Trophoblast cell (in vitro differentiated cells and primary cell): ENCODE measurements at regions not wholly inside any gene's neighbourhood (a gene's known extent, or its start where the extent isn't known, plus 50 kb on each side); places are given as distances from the start of the nearest gene placed in this dataset.
"Not testable (repeated sequence)": the region's sequence is repeated elsewhere in the genome, so short reads cannot be mapped to it uniquely, and the experiment has no call there.

Source experiments
- DNase-seq, 2 donors: peaks; one replicate each; pipeline ENCODE4 v3.0.0-alpha.2; 2016
- H2AFZ ChIP-seq: 2 replicates; pipeline ENCODE4 v1.6.1; 2013; ENCODE audit warnings: low read length, moderate library complexity, mild to moderate bottlenecking; ENCODE audit not compliant: insufficient read depth, poor library complexity
- H2AK5ac ChIP-seq: 2 replicates; pipeline ENCODE4 v1.6.1; 2013; ENCODE audit warnings: mild to moderate bottlenecking, low read length
- H2BK120ac ChIP-seq: 2 replicates; pipeline ENCODE4 v1.6.1; 2013; ENCODE audit warnings: low read length, mild to moderate bottlenecking, moderate library complexity; ENCODE audit not compliant: insufficient read depth, poor library complexity
- H2BK12ac ChIP-seq: 2 replicates; pipeline ENCODE4 v1.6.1; 2013; ENCODE audit warnings: mild to moderate bottlenecking, low read length, moderate library complexity
- H2BK5ac ChIP-seq: 2 replicates; pipeline ENCODE4 v1.6.1; 2013; ENCODE audit warnings: low read length, low read depth, moderate library complexity, mild to moderate bottlenecking; ENCODE audit not compliant: poor library complexity
- H3K14ac ChIP-seq: 2 replicates; pipeline ENCODE4 v1.6.1; 2013; ENCODE audit warnings: mild to moderate bottlenecking, low read length
- H3K18ac ChIP-seq: 2 replicates; pipeline ENCODE4 v1.6.1; 2013; ENCODE audit warnings: mild to moderate bottlenecking, low read length
- H3K23ac ChIP-seq: 2 replicates; pipeline ENCODE4 v1.6.1; 2013; ENCODE audit warnings: low read length
- H3K27ac ChIP-seq: 2 replicates; pipeline ENCODE4 v1.5.1; 2013; ENCODE audit warnings: low read depth, mild to moderate bottlenecking, inconsistent platforms, low read length, moderate library complexity
- H3K27me3 ChIP-seq: 2 replicates; pipeline ENCODE4 v1.6.1; 2013; ENCODE audit warnings: inconsistent platforms, mild to moderate bottlenecking, low read length, moderate library complexity; ENCODE audit not compliant: insufficient read depth
- H3K36me3 ChIP-seq, 2 experiments: 1 replicate in 1 of 2; 2 replicates in 1 of 2; pipeline ENCODE4 v1.6.1; 2013; ENCODE audit warnings: low read length in 2 of 2, mild to moderate bottlenecking in 2 of 2, moderate library complexity in 1 of 2; ENCODE audit not compliant: insufficient read depth in 2 of 2, control insufficient read depth in 1 of 2
- H3K4ac ChIP-seq: 2 replicates; pipeline ENCODE4 v1.6.1; 2013; ENCODE audit warnings: low read depth, mild to moderate bottlenecking, low read length, moderate library complexity
- H3K4me1 ChIP-seq, 2 experiments: 1 replicate in 1 of 2; 2 replicates in 1 of 2; pipeline ENCODE4 v1.6.1; 2013; ENCODE audit warnings: low read length in 2 of 2, mild to moderate bottlenecking in 2 of 2, moderate library complexity in 1 of 2; ENCODE audit not compliant: insufficient read depth in 2 of 2, control insufficient read depth in 1 of 2
- H3K4me2 ChIP-seq: 2 replicates; pipeline ENCODE4 v1.6.1; 2013; ENCODE audit warnings: inconsistent platforms, mild to moderate bottlenecking, low read length, moderate library complexity
- H3K4me3 ChIP-seq: 2 replicates; pipeline ENCODE4 v1.5.1; 2013; ENCODE audit warnings: mild to moderate bottlenecking, low read depth, low read length, inconsistent platforms
- H3K79me1 ChIP-seq: one replicate; pipeline ENCODE4 v1.6.1; 2013; ENCODE audit warnings: low read length
- H3K79me2 ChIP-seq: 2 replicates; pipeline ENCODE4 v1.6.1; 2013; ENCODE audit warnings: low read length, mild to moderate bottlenecking; ENCODE audit not compliant: control insufficient read depth, insufficient read depth, poor library complexity
- H3K9ac ChIP-seq: 2 replicates; pipeline ENCODE4 v1.6.1; 2013; ENCODE audit warnings: mild to moderate bottlenecking, low read length
- H3K9me3 ChIP-seq: 2 replicates; pipeline ENCODE4 v1.6.1; 2013; ENCODE audit warnings: low read depth, mild to moderate bottlenecking, control low read depth, inconsistent platforms, low read length; ENCODE audit not compliant: insufficient read depth
- H4K12ac ChIP-seq: 2 replicates; pipeline ENCODE4 v1.6.1; 2013; ENCODE audit warnings: low read depth, mild to moderate bottlenecking, low read length, moderate library complexity
- H4K8ac ChIP-seq: 2 replicates; pipeline ENCODE4 v1.6.1; 2013; ENCODE audit warnings: low read depth, mild to moderate bottlenecking, low read length, moderate library complexity
- H4K91ac ChIP-seq: one replicate; pipeline ENCODE4 v1.6.1; 2013; ENCODE audit warnings: low read depth, mild to moderate bottlenecking, low read length, moderate library complexity
- WGBS: extraction: QIAGEN DNeasy Blood & Tissue Kit; methylation state at CpG from one replicate; pipeline ENCODE4 v1.1.7; 2013; ENCODE audit warnings: missing lambda C conversion rate; ENCODE audit not compliant: insufficient read length, insufficient coverage; ENCODE audit errors: extremely low coverage; 5-methylcytosine and 5-hydroxymethylcytosine counted together

- H3K4ac ChIP-seq, H2BK5ac ChIP-seq, H2AK5ac ChIP-seq, H3K23ac ChIP-seq, H3K79me1 ChIP-seq, H2BK120ac ChIP-seq, H2BK12ac ChIP-seq, H3K27me3 ChIP-seq, H3K4me3 ChIP-seq, H3K14ac ChIP-seq, H3K36me3 ChIP-seq, H4K12ac ChIP-seq, H2AFZ ChIP-seq, H3K9me3 ChIP-seq, H3K27ac ChIP-seq, H4K91ac ChIP-seq, H3K18ac ChIP-seq, H3K4me1 ChIP-seq, H4K8ac ChIP-seq, H3K79me2 ChIP-seq, H3K9ac ChIP-seq, DNase-seq: not testable (repeated sequence)
- WGBS = no CpG with 5 or more reads among the region's 12 CpGs
- peak overlapping the region; percentile 63 for H3K4me2 ChIP-seq
Measured at GRCh38 chr20:30912661-30913026, 344.8 kb upstream of the DEFB115 start.

- H3K14ac ChIP-seq, H4K91ac ChIP-seq, H3K4me3 ChIP-seq, H3K27ac ChIP-seq, H2BK12ac ChIP-seq, H3K18ac ChIP-seq, H3K36me3 ChIP-seq, H3K4me1 ChIP-seq, H3K79me1 ChIP-seq, H3K27me3 ChIP-seq, H4K8ac ChIP-seq, H2AFZ ChIP-seq, H3K4me2 ChIP-seq, H2BK120ac ChIP-seq, H4K12ac ChIP-seq, H3K9ac ChIP-seq, H2BK5ac ChIP-seq, DNase-seq, H3K4ac ChIP-seq, H2AK5ac ChIP-seq, H3K79me2 ChIP-seq, H3K23ac ChIP-seq: not testable (repeated sequence)
- peaks cover 11% of the 10 kb centered on the region for H3K9me3 ChIP-seq
- WGBS = no CpG with 5 or more reads among the region's 5 CpGs
Measured at GRCh38 chr20:30916404-30916803, 341.1 kb upstream of the DEFB115 start.

GRCh38 chr20:30919514-30920188, 337.8 kb upstream of the DEFB115 start:
- no peak overlapping the region for H3K18ac ChIP-seq

GRCh38 chr20:30921286-30922071, 336.0 kb upstream of the DEFB115 start:
- H3K14ac ChIP-seq = no peak overlapping the region
- no peak overlapping the region for H4K12ac ChIP-seq
- no peak overlapping the region for H3K23ac ChIP-seq
- H3K36me3 ChIP-seq = no peaks in the 10 kb centered on the region
- no peak overlapping the region for H3K4ac ChIP-seq
- H2BK12ac ChIP-seq = no peak overlapping the region
- H3K79me2 ChIP-seq = no peaks in the 10 kb centered on the region
- peaks cover 22% of the 10 kb centered on the region for H3K9me3 ChIP-seq
- H2AK5ac ChIP-seq = no peak overlapping the region
- H4K91ac ChIP-seq = no peak overlapping the region
- no peaks in the 10 kb centered on the region for H3K27me3 ChIP-seq
- no peak overlapping the region for H3K18ac ChIP-seq
- no peaks in the 10 kb centered on the region for H3K4me1 ChIP-seq
- no peak overlapping the region for H3K9ac ChIP-seq
- no peak overlapping the region for H4K8ac ChIP-seq
- WGBS = no CpG with 5 or more reads among the region's 57 CpGs
- no peak overlapping the region for H2BK120ac ChIP-seq
- no peak overlapping the region for H3K27ac ChIP-seq
- H2BK5ac ChIP-seq = no peak overlapping the region
- H3K4me2 ChIP-seq = no peak overlapping the region
- no peaks in the 10 kb centered on the region for H3K79me1 ChIP-seq
- no peak for DNase-seq
- H3K4me3 ChIP-seq = no peak overlapping the region
- no peak overlapping the region for H2AFZ ChIP-seq

More at GRCh38 chr20:30919514-30920188, 337.8 kb upstream of the DEFB115 start:
- Histone ChIP-seq H3K4me1 (no peaks in the 10 kb centered on the region), H2AFZ (no peak overlapping the region), H3K9me3 (peaks cover 22% of the 10 kb centered on the region), H3K9ac (no peak overlapping the region), H3K27me3 (no peaks in the 10 kb centered on the region), H2BK120ac (no peak overlapping the region), H3K4ac (no peak overlapping the region), H3K79me1 (no peaks in the 10 kb centered on the region), H4K8ac (no peak overlapping the region), H3K79me2 (no peaks in the 10 kb centered on the region), H4K91ac (no peak overlapping the region), H3K27ac (no peak overlapping the region), H3K4me3 (no peak overlapping the region), H2AK5ac (no peak overlapping the region), H2BK5ac (no peak overlapping the region), H2BK12ac (no peak overlapping the region), H4K12ac (no peak overlapping the region), H3K14ac (no peak overlapping the region), H3K36me3 (no peaks in the 10 kb centered on the region), H3K23ac (no peak overlapping the region), H3K4me2 (no peak overlapping the region)
- no peak for DNase-seq
- no CpG with 5 or more reads among the region's 31 CpGs for WGBS
